ENCODE measurements at regions not wholly inside any gene's neighbourhood (a gene's known extent, or its start where the extent isn't known, plus 50 kb on each side); places are given as distances from the start of the nearest gene placed in this dataset.

DNA sequence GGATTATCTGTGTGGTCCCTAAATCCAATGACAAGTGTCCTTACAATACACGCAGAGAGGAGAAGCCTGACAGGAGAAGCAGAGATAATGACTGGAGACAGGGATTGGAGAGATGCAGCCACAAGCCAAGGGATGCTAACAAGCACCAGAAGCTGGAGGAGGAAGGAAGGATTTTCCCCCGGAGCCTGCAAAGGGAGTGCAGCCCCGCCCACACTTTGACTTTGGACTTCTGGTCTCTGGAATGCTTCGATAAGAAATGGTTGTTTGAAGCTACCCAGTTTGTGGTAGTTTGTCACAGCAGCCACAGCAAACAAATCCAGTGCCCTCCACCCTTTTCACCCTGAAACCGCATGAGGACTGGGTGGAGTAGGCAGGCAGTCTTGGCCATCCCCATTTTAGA is 77.2 kb upstream of the BOD1 start (continued):
- peak; percentile 76 for TF ChIP-seq HNF4A (CRISPR knock-in tag; IDR thresholded peaks at IDR 0.05)
- TF ChIP-seq SALL1 (CRISPR knock-in tag; IDR thresholded peaks at IDR 0.05), result peak; percentile 41
- TF ChIP-seq, protein P1, sequence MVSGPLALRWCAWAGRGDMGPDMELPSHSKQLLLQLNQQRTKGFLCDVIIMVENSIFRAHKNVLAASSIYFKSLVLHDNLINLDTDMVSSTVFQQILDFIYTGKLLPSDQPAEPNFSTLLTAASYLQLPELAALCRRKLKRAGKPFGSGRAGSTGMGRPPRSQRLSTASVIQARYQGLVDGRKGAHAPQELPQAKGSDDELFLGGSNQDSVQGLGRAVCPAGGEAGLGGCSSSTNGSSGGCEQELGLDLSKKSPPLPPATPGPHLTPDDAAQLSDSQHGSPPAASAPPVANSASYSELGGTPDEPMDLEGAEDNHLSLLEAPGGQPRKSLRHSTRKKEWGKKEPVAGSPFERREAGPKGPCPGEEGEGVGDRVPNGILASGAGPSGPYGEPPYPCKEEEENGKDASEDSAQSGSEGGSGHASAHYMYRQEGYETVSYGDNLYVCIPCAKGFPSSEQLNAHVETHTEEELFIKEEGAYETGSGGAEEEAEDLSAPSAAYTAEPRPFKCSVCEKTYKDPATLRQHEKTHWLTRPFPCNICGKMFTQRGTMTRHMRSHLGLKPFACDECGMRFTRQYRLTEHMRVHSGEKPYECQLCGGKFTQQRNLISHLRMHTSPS (CRISPR knock-in tag; IDR thresholded peaks at IDR 0.05; ENCODE audit: low read depth), result peak; percentile 32; the same call in 1 of the 2 replicates
- TF ChIP-seq CCDC6 (CRISPR knock-in tag; IDR thresholded peaks at IDR 0.05), result no peak
- TF ChIP-seq SP4 (CRISPR knock-in tag; IDR thresholded peaks at IDR 0.05), result peak; percentile 26; the same call in 1 of the 2 replicates
- no peak for TF ChIP-seq ZSCAN30 (CRISPR knock-in tag; IDR thresholded peaks at IDR 0.05)
- TF ChIP-seq, protein P2, sequence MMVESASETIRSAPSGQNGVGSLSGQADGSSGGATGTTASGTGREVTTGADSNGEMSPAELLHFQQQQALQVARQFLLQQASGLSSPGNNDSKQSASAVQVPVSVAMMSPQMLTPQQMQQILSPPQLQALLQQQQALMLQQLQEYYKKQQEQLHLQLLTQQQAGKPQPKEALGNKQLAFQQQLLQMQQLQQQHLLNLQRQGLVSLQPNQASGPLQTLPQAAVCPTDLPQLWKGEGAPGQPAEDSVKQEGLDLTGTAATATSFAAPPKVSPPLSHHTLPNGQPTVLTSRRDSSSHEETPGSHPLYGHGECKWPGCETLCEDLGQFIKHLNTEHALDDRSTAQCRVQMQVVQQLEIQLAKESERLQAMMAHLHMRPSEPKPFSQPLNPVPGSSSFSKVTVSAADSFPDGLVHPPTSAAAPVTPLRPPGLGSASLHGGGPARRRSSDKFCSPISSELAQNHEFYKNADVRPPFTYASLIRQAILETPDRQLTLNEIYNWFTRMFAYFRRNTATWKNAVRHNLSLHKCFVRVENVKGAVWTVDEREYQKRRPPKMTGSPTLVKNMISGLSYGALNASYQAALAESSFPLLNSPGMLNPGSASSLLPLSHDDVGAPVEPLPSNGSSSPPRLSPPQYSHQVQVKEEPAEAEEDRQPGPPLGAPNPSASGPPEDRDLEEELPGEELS (CRISPR knock-in tag; IDR thresholded peaks at IDR 0.05), result 0 out of 2 replicates have a peak, but pooled peaks have one; percentile 27
- peak; percentile 22; the same call in 1 of the 2 replicates for TF ChIP-seq FUBP1 (CRISPR knock-in tag; IDR thresholded peaks at IDR 0.05; ENCODE audit: borderline replicate concordance)
- no peak for TF ChIP-seq ZNF816 (CRISPR knock-in tag; IDR thresholded peaks at IDR 0.05; ENCODE audit: borderline replicate concordance)
- no peak for TF ChIP-seq SKIL (CRISPR knock-in tag; IDR thresholded peaks at IDR 0.05; ENCODE audit: borderline replicate concordance)
- TF ChIP-seq NFKB2 (CRISPR knock-in tag; IDR thresholded peaks at IDR 0.05; ENCODE audit: borderline replicate concordance), result no peak
- TF ChIP-seq, protein P3, sequence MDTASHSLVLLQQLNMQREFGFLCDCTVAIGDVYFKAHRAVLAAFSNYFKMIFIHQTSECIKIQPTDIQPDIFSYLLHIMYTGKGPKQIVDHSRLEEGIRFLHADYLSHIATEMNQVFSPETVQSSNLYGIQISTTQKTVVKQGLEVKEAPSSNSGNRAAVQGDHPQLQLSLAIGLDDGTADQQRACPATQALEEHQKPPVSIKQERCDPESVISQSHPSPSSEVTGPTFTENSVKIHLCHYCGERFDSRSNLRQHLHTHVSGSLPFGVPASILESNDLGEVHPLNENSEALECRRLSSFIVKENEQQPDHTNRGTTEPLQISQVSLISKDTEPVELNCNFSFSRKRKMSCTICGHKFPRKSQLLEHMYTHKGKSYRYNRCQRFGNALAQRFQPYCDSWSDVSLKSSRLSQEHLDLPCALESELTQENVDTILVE (CRISPR knock-in tag; IDR thresholded peaks at IDR 0.05), result no peak
- TF ChIP-seq ELF1 (CRISPR knock-in tag; IDR thresholded peaks at IDR 0.05), result no peak
- no peak for TF ChIP-seq TCF7 (IDR thresholded peaks at IDR 0.05; ENCODE audit: low read depth)
- TF ChIP-seq GATAD2A (CRISPR knock-in tag; IDR thresholded peaks at IDR 0.05), result peak; percentile 46
- TF ChIP-seq NR2F6 (IDR thresholded peaks at IDR 0.05), result no peak
- TF ChIP-seq NR2F6 (CRISPR knock-in tag; IDR thresholded peaks at IDR 0.05), result peak; percentile 43; the same call in 1 of the 2 replicates
- TF ChIP-seq SOX6 (IDR thresholded peaks at IDR 0.05), result no peak
- peak; percentile 34; the same call in 1 of the 2 replicates for TF ChIP-seq SOX6 (CRISPR knock-in tag; IDR thresholded peaks at IDR 0.05)
- TF ChIP-seq MAFG (CRISPR knock-in tag; IDR thresholded peaks at IDR 0.05), result no peak

Data from HepG2 (cell line).